ENCODE measurements at regions not wholly inside any gene's neighbourhood (a gene's known extent, or its start where the extent isn't known, plus 50 kb on each side); places are given as distances from the start of the nearest gene placed in this dataset.

GRCh38 chr3:69562020-69562419, 176.1 kb upstream of the FRMD4B start:
- TF ChIP-seq ZNF232 (CRISPR knock-in tag; IDR thresholded peaks at IDR 0.05), result no peak
- no peak for TF ChIP-seq CTCF (IDR thresholded peaks at IDR 0.05)
- TF ChIP-seq CBFB (CRISPR knock-in tag; IDR thresholded peaks at IDR 0.05; ENCODE audit: low read depth), result no peak
- no peak for TF ChIP-seq ZBTB43 (CRISPR knock-in tag; IDR thresholded peaks at IDR 0.05)
- TF ChIP-seq ETV6 (CRISPR knock-in tag; IDR thresholded peaks at IDR 0.05), result no peak
- TF ChIP-seq ATF6 (CRISPR knock-in tag; IDR thresholded peaks at IDR 0.05), result no peak
- TF ChIP-seq MXD4 (CRISPR knock-in tag; IDR thresholded peaks at IDR 0.05; ENCODE audit: borderline replicate concordance), result no peak

All from WTC11 (cell line).